ENCODE measurements at regions not wholly inside any gene's neighbourhood (a gene's known extent, or its start where the extent isn't known, plus 50 kb on each side); places are given as distances from the start of the nearest gene placed in this dataset.

DNA sequence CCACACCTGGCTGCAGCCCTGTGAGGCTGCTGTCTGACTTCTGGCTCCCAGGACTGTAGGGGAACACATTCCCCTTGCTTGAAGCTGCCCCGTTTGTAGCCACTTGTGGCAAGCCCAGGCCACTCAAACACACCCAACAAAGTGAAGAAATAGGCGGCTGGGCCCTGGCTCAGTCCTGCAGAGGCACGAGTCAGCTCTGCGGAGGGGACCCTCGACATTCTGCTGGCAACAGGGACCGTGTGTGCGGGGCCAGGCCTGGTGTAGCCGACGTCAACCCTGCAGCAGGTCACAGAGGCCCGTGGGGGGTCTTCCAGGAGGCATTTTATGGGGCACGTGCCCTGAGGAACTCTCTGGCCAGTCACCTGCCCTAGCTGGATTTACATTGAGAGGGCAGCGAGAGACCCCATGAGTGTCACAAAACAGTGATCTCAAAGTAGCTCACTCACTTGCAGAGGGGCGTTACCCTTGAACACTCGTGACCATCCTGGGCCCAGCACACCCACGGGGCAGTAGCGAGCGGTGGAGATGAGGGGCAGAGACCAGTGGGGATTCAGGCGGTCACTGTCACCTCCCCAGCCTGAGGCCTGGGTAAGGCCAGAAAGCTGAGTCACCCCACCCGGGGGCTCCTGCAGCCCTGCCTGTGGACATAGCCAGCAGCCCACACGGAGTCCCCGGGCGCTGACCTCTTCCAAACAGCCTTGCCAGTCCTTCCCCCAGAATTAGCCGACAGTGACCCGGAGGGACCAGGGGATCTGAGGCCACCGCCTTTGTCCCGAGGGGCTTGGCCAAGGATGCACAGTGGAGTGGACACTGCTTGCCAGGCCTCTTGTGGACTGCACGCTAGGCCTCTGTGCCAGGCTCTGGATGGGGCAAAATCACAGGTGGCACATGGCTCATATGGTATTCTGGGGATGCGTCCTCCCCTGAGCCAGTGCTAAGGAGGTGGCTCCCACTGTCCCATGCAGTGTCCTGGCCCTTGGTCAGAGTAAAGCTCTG lies 139.5 kb downstream of the CTTN start:
- ATAC-seq, result no peak

DNA sequence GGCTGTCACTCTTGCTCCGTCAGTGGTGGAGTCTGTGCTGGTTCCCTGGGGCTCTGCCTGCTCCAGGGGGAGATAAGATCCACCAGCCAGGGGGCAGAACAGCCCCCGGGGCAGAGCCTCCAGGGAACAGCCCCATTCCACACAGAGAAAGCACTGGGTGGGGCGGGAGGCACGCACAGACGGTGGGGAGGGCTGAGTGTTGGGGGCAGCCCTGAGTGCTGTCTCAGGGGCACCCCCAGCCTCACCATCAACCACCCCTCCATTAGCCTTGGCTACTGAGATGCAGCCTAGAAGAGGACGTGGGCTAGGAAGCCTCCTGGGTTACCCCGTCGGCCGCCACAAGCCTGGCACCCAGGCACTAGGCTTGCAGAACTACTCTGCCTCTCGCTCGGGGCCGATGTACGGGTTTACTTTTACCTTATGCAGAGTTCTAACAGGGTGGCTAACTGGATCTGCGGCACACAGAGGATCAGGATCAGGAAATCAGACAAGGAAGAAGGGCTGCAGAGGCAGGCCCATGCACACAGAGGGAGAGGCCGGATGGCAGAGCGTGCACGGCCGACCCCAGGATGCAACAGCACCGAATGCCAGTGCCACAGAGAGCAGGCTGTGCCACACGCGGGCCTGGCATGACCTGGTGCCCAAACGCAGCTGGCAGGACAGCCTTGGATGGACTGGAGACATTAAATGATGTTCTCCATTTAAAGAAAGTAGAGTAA lies 140.5 kb downstream of the CTTN start:
- no peak for ATAC-seq

DNA sequence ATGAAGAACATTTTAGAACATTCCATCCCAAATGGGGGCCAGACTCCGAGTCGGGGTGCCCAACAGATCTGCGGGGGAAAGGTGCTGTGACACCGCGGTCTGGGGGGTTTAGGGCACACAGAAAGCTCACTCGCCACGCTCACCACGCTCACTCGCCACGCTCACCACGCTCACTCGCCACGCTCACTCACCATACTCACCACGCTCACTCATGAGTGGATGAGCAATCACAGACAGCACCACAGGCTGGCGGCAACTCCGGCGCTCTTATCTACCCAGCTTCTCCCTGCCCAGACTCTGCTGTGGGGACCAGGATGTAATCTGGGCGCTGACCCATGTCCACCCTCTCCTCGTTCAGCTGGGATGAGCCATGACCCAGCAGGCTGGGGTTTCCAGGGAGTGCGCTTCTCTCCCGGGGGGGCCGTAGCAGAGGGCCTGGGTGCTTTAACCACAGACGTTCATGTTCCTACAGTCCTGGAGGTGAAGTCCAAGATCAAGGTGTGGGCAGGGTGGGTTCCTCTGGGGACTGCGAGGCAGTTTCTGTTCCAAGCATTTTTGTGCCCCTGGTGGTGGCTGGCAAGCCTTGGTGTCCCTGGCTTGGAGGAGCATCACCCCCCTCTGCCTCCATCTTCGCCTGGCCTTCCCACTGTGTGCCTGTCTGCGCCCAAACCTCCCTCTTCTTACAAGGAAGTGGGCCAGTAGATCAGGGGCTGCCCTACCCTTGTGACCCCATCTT lies 141.2 kb downstream of the CTTN start:
- no peak for ATAC-seq

DNA sequence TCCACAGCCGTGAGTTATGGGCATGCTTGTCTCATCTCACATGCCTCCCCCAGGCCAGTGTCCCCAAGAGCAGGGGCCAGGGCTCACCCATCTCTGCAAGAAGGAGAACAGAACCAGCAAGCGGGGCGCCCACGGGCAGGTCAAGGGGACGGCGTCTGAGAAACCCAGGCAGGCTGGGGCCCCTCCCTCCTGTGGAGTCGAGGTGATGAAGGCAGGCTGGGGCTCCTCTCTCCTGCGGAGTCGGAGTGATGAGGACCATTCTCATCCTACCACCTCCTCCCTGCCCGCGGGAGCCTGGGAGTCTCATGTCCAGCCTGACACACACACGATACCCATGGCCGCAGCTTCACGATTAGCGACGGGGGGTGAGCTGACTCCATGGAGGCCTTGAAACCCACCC lies 141.9 kb downstream of the CTTN start:
- no peak for ATAC-seq

DNA sequence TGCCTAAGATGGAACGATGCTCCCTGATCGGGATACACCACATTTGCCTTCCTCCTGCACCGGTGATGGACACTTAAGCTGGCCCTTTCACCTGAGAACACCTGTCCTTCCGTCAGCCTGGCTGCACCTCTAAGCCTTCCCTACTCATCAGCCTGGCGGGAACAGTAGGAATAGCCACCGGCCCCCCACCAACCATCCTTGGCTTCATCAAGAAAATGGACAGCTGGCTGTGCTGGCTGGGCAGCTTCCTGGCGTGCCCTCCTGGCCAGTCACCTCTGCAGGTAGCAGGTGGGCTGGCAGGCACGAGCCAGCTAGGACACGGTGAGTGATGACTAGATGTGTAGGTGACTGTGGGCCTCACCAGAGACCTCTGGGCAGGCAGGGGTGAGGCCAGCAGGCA lies 142.8 kb downstream of the CTTN start:
- no peak for ATAC-seq

DNA sequence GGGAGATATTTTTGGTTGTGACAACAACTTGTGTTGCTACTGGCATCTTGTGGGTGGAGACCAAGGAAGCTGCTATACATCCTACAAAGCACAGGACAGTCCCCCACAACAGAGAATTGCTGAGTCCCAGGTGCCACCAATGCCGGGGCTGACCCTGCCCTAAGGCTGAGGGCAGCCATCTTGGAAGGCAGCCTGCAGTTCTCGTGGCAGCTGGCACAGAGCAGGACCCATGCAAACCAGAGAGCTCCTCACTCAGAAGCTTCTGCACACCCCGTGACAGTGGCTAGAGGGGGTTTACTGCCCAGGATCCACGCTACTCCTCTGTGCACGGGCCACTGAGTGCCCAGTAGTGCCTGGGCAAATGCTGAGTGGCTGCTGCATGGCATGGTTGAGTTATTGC lies 143.4 kb downstream of the CTTN start:
- no peak for ATAC-seq

DNA sequence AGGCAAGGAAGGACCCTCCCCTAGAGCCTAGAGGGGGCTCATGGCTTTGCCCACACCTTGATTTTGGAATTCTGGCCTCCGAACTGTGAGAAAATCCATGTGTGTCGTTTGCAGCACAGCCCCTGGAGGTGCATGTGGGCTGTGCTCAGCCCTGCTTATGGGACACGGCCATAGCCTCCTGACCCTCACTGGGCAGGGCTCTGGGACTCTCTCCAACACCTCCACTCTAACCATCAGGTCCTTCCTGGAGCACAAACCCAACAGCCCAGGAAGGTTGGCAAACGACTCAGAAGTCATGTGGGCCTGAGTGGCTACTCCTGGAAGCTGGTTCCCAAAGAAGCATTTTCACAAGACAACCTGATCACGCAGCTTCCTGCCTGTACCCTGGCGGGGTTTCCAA lies 144.1 kb downstream of the CTTN start:
- no peak for ATAC-seq

DNA sequence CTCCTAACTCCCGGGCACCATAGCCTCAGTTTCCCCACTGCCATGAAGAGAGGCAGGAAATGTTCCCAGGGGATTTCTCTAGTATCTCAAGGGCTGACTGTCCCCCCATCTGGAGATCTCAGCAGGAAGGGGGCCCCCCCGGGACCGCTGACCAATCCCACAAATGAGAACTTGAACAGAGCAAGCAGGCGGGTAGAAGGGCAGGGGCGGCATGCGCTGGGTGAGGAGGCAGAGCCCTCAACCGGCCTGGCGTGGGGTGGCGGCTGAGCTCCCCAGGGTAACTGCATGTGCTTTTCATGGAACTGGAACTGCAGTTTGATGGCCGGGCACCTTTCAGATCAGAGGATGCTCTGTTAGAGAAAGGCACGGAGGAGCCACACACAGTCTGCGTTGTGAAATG lies 144.5 kb downstream of the CTTN start:
- ATAC-seq, result no peak

DNA sequence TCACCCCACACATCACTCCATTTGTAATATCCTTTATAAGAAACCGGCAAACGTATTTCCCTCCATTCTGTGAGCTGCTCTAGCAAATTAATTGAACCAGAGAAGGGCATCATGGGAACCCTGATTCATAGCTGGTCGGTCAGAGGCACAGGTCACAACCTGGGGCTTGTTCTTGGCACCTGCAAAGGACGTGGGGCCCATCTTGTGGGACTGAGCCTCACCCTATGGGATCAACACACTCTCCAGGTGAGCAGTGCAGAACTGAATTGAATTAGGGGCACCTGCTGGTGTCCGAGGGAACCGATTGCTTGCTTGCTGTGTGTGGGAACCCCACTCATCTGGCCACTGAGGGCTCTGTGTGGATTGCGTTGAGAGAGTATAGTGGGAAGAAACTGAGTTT lies 145.3 kb downstream of the CTTN start:
- ATAC-seq, result no peak

DNA sequence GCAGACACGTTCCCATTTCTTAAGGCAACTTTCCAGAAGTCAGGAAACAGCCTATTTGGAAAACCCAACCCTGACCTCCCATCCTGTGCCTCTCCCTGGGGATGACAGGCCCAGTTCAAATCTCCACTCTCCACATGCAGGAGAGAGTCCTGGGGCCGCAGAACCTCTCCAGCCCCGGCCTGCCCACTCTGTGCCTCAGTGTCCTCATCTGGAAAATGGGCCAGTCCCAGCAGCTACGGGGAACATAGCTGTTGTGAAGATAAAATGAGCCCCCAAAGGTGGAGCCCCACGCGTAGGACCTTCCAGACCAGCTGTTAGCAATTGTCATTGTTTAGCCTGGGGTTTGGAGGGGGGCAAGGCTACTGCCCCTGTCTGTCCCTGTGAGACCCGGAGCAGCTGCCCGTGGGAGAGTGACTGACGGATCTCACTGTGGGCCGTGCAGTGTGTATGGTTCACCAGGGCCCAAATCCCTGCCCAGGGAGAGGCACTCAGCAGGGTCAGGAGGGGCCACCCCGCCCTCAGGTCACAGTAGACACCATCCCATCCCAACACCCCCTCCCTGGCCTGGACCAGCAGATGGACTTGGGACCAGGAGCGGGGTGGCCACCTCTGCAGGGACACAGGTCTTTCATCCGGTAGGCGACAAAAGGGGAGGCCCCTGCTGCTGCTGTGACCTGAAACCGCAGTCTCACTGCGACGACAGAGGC lies 145.9 kb downstream of the CTTN start:
- ATAC-seq, result no peak

DNA sequence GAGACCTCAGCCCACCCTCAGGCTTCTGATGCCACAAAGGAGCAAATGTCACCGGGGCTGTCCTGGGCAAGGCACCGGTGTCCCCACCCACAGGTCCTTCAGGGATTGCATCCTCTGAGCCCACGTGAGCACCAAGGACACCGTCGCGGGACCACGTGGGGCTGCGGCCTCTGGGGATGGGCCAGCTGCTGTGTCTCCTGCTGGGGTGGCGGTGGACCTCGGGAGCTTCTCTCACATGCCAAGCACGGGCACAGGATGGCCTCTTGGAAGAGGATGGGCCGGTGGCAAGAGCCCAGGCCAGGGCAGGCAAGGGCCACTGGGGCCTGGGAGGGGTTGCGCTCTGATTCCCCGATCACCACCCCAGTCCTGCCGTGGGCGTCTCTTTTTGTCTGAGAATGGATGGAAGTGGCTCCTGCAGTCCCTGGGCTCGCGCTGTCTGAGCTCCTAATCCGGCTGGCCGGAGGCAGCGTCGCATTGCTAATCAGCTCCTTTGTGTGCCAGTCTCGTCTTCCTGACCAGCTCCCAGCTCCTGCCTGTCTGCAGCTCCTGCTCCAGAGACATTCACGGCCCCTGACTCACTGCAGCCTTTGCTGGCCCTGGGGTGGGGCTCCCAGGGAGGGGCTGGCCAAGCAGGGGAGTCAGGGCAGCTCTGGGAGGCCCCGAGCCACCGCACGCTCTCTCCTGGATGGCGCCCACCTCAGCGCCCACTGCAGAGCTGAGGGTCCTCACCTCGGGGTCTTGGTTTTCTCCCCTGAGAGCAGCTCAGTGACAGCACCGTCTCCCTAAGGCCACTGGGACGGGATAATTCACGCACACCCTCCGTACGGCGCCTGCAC lies 146.7 kb downstream of the CTTN start:
- ATAC-seq, result no peak

DNA sequence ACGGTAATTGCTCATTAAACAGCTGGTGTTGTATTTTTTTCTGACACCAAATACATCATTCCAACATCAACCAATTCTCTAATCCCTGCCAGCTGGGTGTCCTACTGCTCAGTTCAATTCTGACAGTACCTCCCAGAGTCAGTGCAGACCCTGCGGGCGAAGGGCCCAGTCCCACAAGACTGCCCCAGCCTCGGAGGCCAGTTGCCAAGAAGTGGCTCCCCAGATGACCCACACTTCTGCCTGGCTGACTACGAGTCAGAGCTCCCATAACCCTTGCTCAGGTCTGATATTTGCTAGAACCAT lies 147.2 kb downstream of the CTTN start:
- no peak for ATAC-seq

DNA sequence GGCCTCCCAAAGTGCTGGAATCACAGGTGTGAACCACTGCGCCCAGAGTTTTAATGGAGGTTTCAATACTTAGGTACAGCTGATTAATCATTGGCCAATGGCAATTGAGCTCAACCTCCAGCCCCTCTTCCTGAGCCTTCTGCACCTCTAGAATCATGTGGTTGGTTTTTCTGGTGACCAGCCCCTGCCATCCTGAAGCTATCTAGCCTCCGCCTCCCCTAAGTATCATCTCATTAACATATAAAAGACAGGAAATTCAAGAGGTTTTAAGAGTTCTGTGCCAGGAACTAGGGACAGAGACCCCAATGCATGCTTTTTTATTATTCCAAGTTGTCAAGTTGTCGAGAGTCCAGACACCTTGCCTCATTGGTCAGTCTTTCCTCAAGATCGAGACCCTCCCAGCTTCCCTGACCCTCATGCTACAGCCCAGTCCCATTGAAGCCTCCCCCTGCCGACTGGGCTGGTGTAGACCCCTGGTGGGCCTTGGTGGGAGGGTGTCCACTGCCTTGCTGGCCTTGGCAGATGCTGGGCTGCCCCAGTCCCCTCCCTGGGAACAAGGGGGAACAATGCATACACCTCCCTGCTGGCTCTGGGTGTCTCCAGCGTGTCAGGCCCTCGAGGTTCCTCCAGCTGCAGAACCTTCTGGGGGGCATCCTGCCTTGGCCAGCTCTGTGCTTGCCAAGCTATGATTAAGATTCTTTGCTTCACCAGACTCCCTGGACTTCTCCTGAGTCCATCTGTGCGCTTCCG lies 148.0 kb downstream of the CTTN start:
- ATAC-seq, result no peak

DNA sequence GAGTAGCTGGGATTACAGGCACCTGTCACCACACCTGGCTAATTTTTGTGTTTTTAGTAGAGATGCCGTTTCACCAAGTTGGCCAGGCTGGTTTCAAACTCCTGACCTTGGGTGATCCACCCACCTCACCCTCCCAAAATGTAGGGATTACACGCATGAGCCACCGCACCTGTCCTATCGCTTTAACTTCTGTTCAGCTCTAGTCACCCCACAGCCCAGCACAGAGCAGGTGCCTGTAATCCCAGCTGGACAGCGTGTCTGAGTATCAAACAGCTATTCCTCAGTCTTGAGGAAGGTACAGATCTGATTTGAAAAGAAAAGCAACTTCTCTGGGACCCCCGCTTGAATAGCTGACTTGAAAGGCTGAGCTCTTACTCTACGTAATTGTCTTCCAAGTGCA lies 149.1 kb downstream of the CTTN start:
- ATAC-seq, result no peak

DNA sequence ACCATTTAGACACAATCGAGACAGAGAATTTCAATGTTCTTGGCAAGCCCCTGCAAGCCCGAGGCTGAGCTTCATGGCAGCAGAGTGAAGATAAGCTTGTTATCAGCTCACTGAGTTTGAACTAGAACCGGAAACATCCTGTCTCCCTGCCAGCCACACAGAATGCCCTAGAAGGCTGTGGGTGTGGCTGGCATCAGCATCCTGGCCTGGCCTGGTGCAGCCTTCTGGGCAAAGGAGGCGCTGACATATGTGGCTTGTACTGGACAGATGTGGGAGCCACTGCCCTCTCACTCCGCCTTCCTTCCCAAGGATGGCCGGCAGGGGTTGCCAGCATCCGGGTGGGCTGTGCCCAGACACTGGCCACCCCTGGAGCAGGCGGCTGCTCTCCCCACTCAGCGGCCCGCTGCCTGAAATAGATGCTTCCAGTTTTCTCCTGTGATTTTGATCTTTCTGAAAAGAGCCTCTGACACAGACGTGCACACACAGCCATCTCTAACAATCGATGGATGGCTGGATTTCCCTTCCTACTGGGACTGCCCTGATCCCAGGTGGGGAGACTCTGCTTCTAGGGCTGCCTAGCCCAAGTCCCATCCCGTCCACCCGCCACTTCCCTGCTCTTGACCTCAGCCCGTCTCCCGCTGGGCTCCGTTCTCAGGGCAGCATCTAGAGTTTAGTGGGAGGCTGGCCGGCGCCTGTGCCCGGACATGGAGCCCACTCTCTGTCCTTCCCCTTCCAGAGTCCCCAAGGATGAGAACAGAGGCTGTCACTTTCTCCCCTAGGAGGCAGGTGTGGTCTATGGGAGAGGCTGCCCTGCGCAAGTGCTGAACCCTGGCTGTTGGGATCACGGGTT lies 149.7 kb downstream of the CTTN start:
- no peak for ATAC-seq

DNA sequence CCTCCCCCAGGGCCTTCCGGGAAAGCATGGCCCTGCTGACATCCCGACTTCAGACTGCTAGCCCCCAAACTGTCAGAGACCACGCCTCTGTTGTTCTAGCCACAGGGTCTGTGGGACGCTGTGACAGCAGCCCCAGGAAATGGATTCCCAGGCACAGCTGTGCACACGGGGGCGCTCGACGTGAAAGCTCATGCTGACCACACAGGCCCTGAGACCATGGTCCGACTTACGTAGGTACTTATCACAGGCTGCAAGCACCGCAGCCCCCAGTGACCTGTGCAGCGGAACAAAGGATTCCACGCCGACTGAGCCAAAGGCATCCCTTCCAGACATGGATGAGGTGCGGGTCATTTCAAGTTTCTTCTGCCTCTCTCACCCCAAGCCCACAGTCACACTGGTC lies 150.6 kb downstream of the CTTN start:
- ATAC-seq, result no peak

DNA sequence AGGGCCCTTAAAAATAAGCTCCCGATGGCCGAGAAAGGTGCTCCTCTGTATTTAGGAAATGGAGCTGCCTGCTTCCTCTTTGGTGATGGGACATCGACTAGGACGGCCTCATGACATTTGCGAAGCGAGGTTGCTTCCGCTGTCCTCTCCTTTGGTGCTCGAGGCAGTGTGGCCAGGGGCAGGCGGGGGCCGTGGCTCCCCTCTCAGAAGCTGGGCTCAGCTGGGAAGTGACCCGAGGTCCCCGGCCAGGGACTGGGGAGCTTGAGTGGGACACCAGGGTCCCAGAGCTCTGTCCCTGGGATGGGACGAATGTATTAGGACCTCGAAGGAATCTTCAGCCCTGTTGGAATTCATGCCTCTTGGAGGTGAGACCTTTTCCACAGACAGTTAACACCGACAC lies 151.1 kb downstream of the CTTN start:
- ATAC-seq, result no peak

DNA sequence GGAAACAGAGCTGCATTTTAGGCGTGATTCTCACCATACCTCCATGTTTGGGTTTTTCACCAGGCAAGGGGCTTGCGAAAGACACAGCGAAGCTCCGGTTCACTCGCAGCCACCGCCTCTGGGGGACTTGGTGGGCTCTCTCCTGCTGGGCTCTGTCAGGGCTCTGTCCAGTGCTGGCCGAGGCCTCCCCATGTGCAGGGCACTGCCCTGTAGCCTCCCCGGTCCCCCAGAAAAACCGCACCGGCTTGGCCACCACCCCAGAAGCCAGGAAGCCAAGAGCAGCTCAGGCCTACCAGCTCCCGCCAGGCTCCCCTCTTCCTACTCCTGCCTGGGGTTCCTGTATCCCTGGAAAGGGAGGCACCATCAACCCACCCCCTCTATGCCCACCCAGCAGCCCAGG lies 151.5 kb downstream of the CTTN start:
- ATAC-seq, result no peak

DNA sequence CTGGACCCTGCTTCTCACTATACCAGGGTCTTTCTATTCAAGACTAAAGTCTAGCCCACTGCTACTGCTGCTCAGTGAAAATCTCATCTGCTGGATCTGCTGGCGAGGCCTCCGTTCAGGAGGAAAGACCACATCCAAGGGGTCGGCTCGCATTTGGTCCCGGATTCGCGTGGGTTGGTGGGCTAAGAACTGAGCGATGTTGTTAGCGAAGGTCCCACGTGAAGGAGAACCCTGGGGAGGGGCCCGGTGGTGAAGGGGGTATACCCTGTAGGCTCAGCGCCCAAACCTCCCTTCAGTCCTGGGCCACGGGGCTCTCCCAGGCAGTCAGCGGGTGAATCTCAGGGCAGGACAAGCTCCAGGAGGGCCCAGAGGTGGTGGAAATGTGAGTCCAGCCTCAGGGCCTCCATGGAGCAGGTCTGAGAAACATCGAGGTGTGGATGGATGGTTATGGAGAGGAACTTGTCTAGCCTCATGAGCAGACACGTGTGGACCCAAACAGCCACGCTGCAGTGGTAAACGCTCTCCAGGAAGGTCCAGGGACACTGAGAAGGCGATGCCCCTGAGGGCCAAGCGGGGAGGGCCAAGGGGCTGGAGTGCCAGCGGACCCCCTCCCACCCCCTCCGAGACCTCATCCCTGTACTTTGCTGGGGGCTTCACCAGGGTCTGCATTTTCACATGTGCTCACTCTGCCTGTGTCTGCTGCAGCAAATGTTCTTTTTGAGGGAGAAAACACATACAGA lies 152.3 kb downstream of the CTTN start:
- no peak for ATAC-seq
